HepG2 (cell line): ENCODE measurements at regions not wholly inside any gene's neighbourhood (a gene's known extent, or its start where the extent isn't known, plus 50 kb on each side); places are given as distances from the start of the nearest gene placed in this dataset.

ENCODE experiments used
- ATF3 ChIP-seq: sonication (generic); formaldehyde crosslinking; IDR thresholded peaks from 2 replicates; pipeline ENCODE4 v1.4.0; 2020; ENCODE audit warnings: missing genetic modification reagents
- CTCF ChIP-seq: sonication (generic); formaldehyde crosslinking; IDR thresholded peaks from 2 replicates; pipeline ENCODE4 v1.5.0; 2020; ENCODE audit warnings: mild to moderate bottlenecking, missing genetic modification reagents, moderate library complexity
- HMG20A ChIP-seq: IDR thresholded peaks from 2 replicates; pipeline ENCODE4 v1.6.1; 2016; ENCODE audit warnings: borderline replicate concordance
- IRF9 ChIP-seq: sonication (generic); formaldehyde crosslinking; IDR thresholded peaks from 2 replicates; pipeline ENCODE4 v1.8.0; 2022; ENCODE audit warnings: missing genetic modification reagents, mild to moderate bottlenecking, borderline replicate concordance
- ZNF629 ChIP-seq: sonication (generic); formaldehyde crosslinking; conservative IDR thresholded peaks from 2 replicates; pipeline ENCODE4 v1.5.0; 2020; ENCODE audit warnings: missing genetic modification reagents

GRCh38 chr5:126694403-126694802, 82.5 kb upstream of the LMNB1 start:
- no peak for TF ChIP-seq ATF3
- TF ChIP-seq IRF9 (CRISPR knock-in tag), result no peak
- no peak for TF ChIP-seq CTCF
- no peak for TF ChIP-seq ZNF629
- TF ChIP-seq HMG20A (CRISPR knock-in tag), result no peak
